Stomach (tissue), 8 donors: ENCODE measurements at regions not wholly inside any gene's neighbourhood (a gene's known extent, or its start where the extent isn't known, plus 50 kb on each side); places are given as distances from the start of the nearest gene placed in this dataset.

ENCODE experiments used
- DNase-seq, 2 donors: peaks; one replicate each; pipeline versions ENCODE4 v3.0.0 to v3.0.0-alpha.2; 2013 to 2019
- H3K27ac ChIP-seq, 5 donors: fragments of 200-600 bp in 4 of 5; sonication (generic) in 4 of 5; one replicate each; pipeline ENCODE4 v1.5.1; 2013 to 2019; ENCODE audit warnings: mild to moderate bottlenecking in 1 of 5, moderate library complexity in 1 of 5
- H3K27me3 ChIP-seq, 3 donors: fragments of 200-600 bp; sonication (generic); one replicate each; pipeline ENCODE4 v1.5.1; 2017 to 2019; ENCODE audit warnings: mixed run types in 1 of 3
- H3K36me3 ChIP-seq, 4 donors: fragments of 200-600 bp; sonication (generic); 1 replicate in 3 of 4; 2 replicates in 1 of 4; pipeline ENCODE4 v1.5.1; 2016 to 2019
- H3K4me1 ChIP-seq, 4 donors: fragments of 200-600 bp; sonication (generic); one replicate each; pipeline ENCODE4 v1.5.1; 2016 to 2019
- H3K4me3 ChIP-seq, 4 donors: fragments of 200-600 bp; sonication (generic) in 3 of 4; one replicate each; pipeline ENCODE4 v1.5.1; 2016 to 2019; ENCODE audit warnings: mild to moderate bottlenecking in 1 of 4
- H3K9me3 ChIP-seq, 4 donors: fragments of 200-600 bp; sonication (generic); one replicate each; pipeline ENCODE4 v1.5.1; 2016 to 2019
- EP300 ChIP-seq: sonication (generic); formaldehyde crosslinking; IDR thresholded peaks from one replicate; pipeline ENCODE4 v1.6.1; 2017; ENCODE audit warnings: antibody characterized with exemption
- POLR2A ChIP-seq, 4 donors: fragments of 450-650 bp; IDR thresholded peaks; one replicate each; pipeline ENCODE4 v1.6.1; 2016; ENCODE audit warnings: antibody characterized with exemption in 4 of 4, control low read depth in 2 of 4, mild to moderate bottlenecking in 1 of 4, moderate library complexity in 1 of 4
- POLR2AphosphoS5 ChIP-seq, 3 donors: sonication (generic); formaldehyde crosslinking; IDR thresholded peaks; one replicate each; pipeline ENCODE4 v1.6.1; 2016; ENCODE audit warnings: antibody characterized with exemption in 3 of 3
- WGBS, 5 donors: extraction: QIAGEN DNeasy Blood & Tissue Kit in 3 of 5; methylation state at CpG; one replicate each; pipeline versions ENCODE4 v1.1.5 to v1.1.7; 2013 to 2018; 5-methylcytosine and 5-hydroxymethylcytosine counted together
- intact Hi-C: fragments of 100-400 bp; cut with DNase I; formaldehyde crosslinking; loops from one replicate; pipeline ENCODE4 v1.15.1; 2023; ENCODE audit warnings: low total_unique reads
- TF ChIP-seq, protein P1 (sequence below), 7 experiments: fragments of 450-650 bp in 4 of 7; fragments of 200-600 bp in 3 of 7; sonication (generic) in 3 of 7; IDR thresholded peaks; one replicate each; pipeline ENCODE4 v1.5.1; 2016 to 2019; ENCODE audit warnings: antibody characterized with exemption in 7 of 7, control low read depth in 2 of 7, mild to moderate bottlenecking in 1 of 7
- donor health status: healthy with polysubstance abuse.
- donor health status: Bipolar disorder and iron deficiency.
- donor health status: healthy.

DNA sequence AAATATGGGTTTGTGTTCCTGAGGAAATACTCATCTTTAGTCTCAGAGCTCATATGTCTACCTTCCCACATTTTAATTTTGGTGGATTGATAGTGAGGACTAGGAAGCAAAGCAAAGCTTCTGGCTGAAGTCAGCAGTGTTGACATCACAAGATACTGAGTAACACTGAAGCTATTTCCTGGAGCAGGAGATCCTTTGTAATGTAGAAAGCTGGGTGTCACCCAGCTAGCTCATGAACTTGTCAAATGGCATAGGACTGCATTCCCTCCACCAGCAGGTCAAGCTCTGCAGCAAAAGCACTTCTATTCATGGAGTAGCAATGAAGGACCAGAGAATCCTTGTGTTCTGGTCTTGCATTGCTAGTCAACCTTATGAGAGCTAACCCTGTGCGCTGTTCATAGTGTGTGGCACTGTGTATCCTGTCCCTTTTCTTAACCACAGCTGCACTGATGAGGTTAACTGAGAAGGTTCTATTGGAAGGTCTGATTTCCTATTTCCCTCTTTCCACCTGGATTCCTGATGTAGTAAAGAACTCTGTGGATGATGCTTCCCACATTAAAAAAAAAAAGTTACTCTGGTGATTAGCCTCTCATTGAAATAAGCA lies 94.8 kb upstream of the ZNF804B start:
- intact Hi-C loops, result no loop called here
- H3K4me3 ChIP-seq, result no peak overlapping the region

DNA sequence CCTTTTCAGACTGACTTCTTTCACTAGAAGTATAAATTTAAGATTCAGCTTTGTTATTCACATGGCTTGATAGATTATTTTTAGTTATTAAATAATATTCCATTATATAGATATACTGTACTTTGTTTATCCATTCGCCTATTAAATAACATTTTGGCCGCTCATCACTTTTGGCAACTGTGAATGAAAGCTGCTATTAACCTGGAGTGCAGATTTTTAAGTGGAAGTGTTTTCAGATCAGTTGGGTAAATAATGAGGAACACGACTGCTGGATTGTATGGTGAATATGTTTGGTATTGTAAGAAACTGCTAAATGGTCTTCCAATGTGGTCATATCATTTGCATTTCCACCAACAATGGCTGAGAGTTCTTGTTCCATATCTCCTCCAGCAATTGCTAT lies 97.6 kb upstream of the ZNF804B start:
- TF ChIP-seq, protein P1, sequence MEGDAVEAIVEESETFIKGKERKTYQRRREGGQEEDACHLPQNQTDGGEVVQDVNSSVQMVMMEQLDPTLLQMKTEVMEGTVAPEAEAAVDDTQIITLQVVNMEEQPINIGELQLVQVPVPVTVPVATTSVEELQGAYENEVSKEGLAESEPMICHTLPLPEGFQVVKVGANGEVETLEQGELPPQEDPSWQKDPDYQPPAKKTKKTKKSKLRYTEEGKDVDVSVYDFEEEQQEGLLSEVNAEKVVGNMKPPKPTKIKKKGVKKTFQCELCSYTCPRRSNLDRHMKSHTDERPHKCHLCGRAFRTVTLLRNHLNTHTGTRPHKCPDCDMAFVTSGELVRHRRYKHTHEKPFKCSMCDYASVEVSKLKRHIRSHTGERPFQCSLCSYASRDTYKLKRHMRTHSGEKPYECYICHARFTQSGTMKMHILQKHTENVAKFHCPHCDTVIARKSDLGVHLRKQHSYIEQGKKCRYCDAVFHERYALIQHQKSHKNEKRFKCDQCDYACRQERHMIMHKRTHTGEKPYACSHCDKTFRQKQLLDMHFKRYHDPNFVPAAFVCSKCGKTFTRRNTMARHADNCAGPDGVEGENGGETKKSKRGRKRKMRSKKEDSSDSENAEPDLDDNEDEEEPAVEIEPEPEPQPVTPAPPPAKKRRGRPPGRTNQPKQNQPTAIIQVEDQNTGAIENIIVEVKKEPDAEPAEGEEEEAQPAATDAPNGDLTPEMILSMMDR (IDR thresholded peaks at IDR 0.05), result no peak
- TF ChIP-seq POLR2AphosphoS5 (IDR thresholded peaks at IDR 0.05) (no peak), POLR2A (IDR thresholded peaks at IDR 0.05) (no peak), EP300 (no peak)
- intact Hi-C loops, result no loop called here
- 74 to 83% (median 75%) methylated on average over 3 of the region's 3 CpGs for WGBS, 5 donors

More for the DNA sequence above, 94.8 kb upstream of the ZNF804B start:
- H3K4me1 ChIP-seq, result no peaks in the 10 kb centered on the region
- H3K9me3 ChIP-seq, result no peaks in the 10 kb centered on the region
- no peak overlapping the region for H3K27ac ChIP-seq
- H3K27me3 ChIP-seq, result no peaks in the 10 kb centered on the region
- DNase-seq, result peak in 1 of 2 donors; percentile 28
- 87 to 100% (median 93%) methylated on average over 1 of the region's 1 CpG for WGBS, 5 donors
- TF ChIP-seq EP300 (no peak), POLR2A (IDR thresholded peaks at IDR 0.05) (no peak), POLR2AphosphoS5 (IDR thresholded peaks at IDR 0.05) (no peak)
- TF ChIP-seq, protein P1 (IDR thresholded peaks at IDR 0.05), result no peak
- no peaks in the 10 kb centered on the region for H3K36me3 ChIP-seq

DNA sequence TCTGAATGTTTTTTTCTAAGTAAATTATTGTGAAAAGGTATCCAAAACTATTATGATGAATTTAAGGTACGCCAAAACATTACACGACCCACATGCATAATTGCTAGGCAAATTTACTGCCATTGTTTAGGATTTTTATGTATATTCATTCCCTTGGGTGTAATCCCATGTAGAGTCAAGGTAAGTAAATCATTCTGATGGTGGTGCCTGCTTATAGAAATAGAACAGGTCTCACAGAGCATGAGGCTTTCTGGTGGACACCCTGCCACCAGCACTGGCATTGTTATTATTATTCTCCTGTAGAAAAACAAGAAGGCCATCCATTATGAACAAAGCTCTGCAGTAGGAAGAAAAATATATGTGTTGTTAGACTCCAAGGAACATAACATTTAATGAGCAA lies 111.7 kb upstream of the ZNF804B start:
- no peak overlapping the region for H3K4me3 ChIP-seq
- H3K9me3 ChIP-seq, result peaks cover 0 to 11% (median 4%) of the 10 kb centered on the region in 4 donors
- no peaks in the 10 kb centered on the region for H3K4me1 ChIP-seq
- no peaks in the 10 kb centered on the region for H3K36me3 ChIP-seq
- WGBS, 5 donors, result 59 to 76% (median 67%) methylated on average over 2 of the region's 2 CpGs
- no peaks in the 10 kb centered on the region for H3K27me3 ChIP-seq
- H3K27ac ChIP-seq, result no peak overlapping the region
- no peak for DNase-seq
- TF ChIP-seq POLR2A (IDR thresholded peaks at IDR 0.05) (no peak), EP300 (no peak), POLR2AphosphoS5 (IDR thresholded peaks at IDR 0.05) (no peak)
- TF ChIP-seq, protein P1 (IDR thresholded peaks at IDR 0.05), result no peak
- intact Hi-C loops, result no loop called here

More for the DNA sequence above, 97.6 kb upstream of the ZNF804B start:
- no peaks in the 10 kb centered on the region for H3K36me3 ChIP-seq
- no peak overlapping the region for H3K27ac ChIP-seq
- H3K27me3 ChIP-seq, result no peaks in the 10 kb centered on the region
- H3K4me3 ChIP-seq, result no peak overlapping the region
- no peak for DNase-seq
- no peaks in the 10 kb centered on the region for H3K4me1 ChIP-seq
- no peaks in the 10 kb centered on the region for H3K9me3 ChIP-seq

DNA sequence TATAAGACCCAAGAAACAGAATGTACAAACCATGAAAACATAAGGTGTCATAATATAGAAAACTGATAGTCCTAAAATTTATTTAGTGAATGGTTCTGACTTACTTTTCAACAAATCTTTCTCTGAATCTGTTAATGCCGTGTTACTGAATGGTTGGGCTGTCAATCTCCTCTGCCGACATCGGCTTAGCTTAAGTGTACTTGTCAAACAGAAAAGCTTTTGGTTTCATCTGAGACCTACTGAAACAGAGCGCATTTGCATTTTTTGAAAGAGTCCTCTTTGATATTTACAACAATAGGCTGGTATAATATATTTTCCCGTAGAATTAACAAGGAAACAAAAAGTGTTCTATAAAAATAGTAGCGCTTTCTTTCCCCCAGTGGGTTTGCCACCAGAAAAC lies 120.9 kb upstream of the ZNF804B start:
- H3K36me3 ChIP-seq, result no peaks in the 10 kb centered on the region
- no peak overlapping the region for H3K27ac ChIP-seq
- no peaks in the 10 kb centered on the region for H3K27me3 ChIP-seq
- TF ChIP-seq POLR2A (IDR thresholded peaks at IDR 0.05), result no peak
- TF ChIP-seq, protein P1 (IDR thresholded peaks at IDR 0.05), result no peak
- no peak for TF ChIP-seq EP300
- no peak for TF ChIP-seq POLR2AphosphoS5 (IDR thresholded peaks at IDR 0.05)
- no peak overlapping the region for H3K4me3 ChIP-seq
- no peaks in the 10 kb centered on the region for H3K9me3 ChIP-seq
- no peaks in the 10 kb centered on the region for H3K4me1 ChIP-seq
- intact Hi-C loops, result no loop called here
- no peak for DNase-seq
- WGBS, 5 donors, result 87 to 93% (median 89%) methylated on average over 6 of the region's 6 CpGs
